HFFc6 (cell line): ENCODE measurements at regions not wholly inside any gene's neighbourhood (a gene's known extent, or its start where the extent isn't known, plus 50 kb on each side); places are given as distances from the start of the nearest gene placed in this dataset.

Source experiments
- DNase-seq: peaks from one replicate; pipeline ENCODE4 v3.0.0-alpha.2; 2018
- H3K27ac Mint-ChIP-seq: 2 replicates; pipeline ENCODE4 v1.8.0; 2020; ENCODE audit warnings: mild to moderate bottlenecking, mixed read lengths
- H3K27me3 Mint-ChIP-seq: 2 replicates; pipeline ENCODE4 v1.8.0; 2021; ENCODE audit warnings: mild to moderate bottlenecking, moderate library complexity, mixed read lengths; ENCODE audit not compliant: insufficient read depth
- H3K36me3 Mint-ChIP-seq: 2 replicates; pipeline ENCODE4 v1.8.0; 2021; ENCODE audit warnings: low read depth, mixed read lengths
- H3K4me1 Mint-ChIP-seq: 2 replicates; pipeline ENCODE4 v1.8.0; 2020; ENCODE audit warnings: low read depth, mixed read lengths
- H3K4me3 Mint-ChIP-seq: 2 replicates; pipeline ENCODE4 v1.8.0; 2020; ENCODE audit warnings: mild to moderate bottlenecking, moderate library complexity, mixed read lengths
- H3K9me3 Mint-ChIP-seq: 2 replicates; pipeline ENCODE4 v1.8.0; 2020; ENCODE audit warnings: mild to moderate bottlenecking, mixed read lengths
- TF ChIP-seq, protein P1 (sequence below): fragments of 200-600 bp; sonication (generic); IDR thresholded peaks from 2 replicates; pipeline ENCODE4 v1.5.0; 2021; ENCODE audit warnings: antibody characterized with exemption, mild to moderate bottlenecking

GRCh38 chr5:87787625-87788256 lies 375.0 kb upstream of the CCNH start:
- Mint-ChIP-seq H3K4me3 (no peak overlapping the region), H3K27me3 (peaks cover 6% of the 10 kb centered on the region; the same call in 1 of the 2 replicates), H3K9me3 (no peaks in the 10 kb centered on the region), H3K36me3 (no peaks in the 10 kb centered on the region), H3K4me1 (no peaks in the 10 kb centered on the region), H3K27ac (no peak overlapping the region)
- TF ChIP-seq, protein P1, sequence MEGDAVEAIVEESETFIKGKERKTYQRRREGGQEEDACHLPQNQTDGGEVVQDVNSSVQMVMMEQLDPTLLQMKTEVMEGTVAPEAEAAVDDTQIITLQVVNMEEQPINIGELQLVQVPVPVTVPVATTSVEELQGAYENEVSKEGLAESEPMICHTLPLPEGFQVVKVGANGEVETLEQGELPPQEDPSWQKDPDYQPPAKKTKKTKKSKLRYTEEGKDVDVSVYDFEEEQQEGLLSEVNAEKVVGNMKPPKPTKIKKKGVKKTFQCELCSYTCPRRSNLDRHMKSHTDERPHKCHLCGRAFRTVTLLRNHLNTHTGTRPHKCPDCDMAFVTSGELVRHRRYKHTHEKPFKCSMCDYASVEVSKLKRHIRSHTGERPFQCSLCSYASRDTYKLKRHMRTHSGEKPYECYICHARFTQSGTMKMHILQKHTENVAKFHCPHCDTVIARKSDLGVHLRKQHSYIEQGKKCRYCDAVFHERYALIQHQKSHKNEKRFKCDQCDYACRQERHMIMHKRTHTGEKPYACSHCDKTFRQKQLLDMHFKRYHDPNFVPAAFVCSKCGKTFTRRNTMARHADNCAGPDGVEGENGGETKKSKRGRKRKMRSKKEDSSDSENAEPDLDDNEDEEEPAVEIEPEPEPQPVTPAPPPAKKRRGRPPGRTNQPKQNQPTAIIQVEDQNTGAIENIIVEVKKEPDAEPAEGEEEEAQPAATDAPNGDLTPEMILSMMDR: no peak
- DNase-seq: no peak

DNA sequence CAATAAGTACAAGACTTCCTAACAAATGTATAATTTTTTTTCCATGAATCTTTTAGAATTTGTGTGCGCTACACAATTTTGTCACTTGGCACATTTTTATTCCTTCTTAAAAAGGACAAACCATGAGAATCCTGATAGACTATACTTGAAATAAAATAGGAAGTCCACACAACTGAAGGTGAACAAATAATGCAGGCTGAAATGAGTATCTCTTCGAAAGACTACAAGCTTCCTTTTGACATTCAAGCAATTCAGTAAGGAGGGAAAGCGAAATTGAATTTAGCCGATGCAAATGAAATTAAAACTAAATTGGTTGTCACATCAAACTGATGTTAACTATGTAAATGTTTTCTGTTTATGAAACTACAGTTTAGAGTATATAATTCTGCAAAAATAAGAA lies 374.4 kb upstream of the CCNH start:
- TF ChIP-seq, protein P1: no peak
- H3K4me1 Mint-ChIP-seq: no peaks in the 10 kb centered on the region
- H3K27ac Mint-ChIP-seq: no peak overlapping the region
- H3K27me3 Mint-ChIP-seq: peaks cover 6% of the 10 kb centered on the region; the same call in 1 of the 2 replicates
- no peak overlapping the region for H3K4me3 Mint-ChIP-seq
- H3K9me3 Mint-ChIP-seq: no peaks in the 10 kb centered on the region
- no peaks in the 10 kb centered on the region for H3K36me3 Mint-ChIP-seq
- no peak for DNase-seq

DNA sequence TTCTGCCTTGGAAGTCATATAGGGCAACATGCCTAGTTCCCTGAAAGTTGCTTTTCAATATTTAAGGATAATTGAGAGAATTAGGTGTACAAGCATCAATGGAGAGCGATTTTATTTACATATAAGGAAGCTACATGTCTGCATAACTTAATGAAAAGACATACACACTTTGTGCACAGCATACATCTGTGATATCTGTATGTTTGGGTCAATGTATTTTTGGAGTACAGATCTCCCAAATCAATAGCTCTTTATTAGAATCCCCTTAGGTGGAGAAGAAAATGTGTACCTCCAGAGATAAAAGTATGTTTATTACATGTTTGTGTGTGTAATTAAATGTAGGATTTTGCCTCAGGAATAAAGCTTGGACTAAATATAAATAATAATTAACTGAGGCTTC lies 373.7 kb upstream of the CCNH start:
- TF ChIP-seq, protein P1: no peak
- Mint-ChIP-seq H3K4me1 (no peaks in the 10 kb centered on the region), H3K36me3 (no peaks in the 10 kb centered on the region), H3K27ac (no peak overlapping the region), H3K27me3 (peaks cover 6% of the 10 kb centered on the region; the same call in 1 of the 2 replicates), H3K4me3 (no peak overlapping the region), H3K9me3 (no peaks in the 10 kb centered on the region)
- no peak for DNase-seq

- TF ChIP-seq, protein P1: no peak
- no peak overlapping the region for H3K27ac Mint-ChIP-seq
- H3K4me1 Mint-ChIP-seq: no peaks in the 10 kb centered on the region
- DNase-seq: no peak
- no peak overlapping the region for H3K4me3 Mint-ChIP-seq
- peaks cover 6% of the 10 kb centered on the region; the same call in 1 of the 2 replicates for H3K27me3 Mint-ChIP-seq
- H3K36me3 Mint-ChIP-seq: no peaks in the 10 kb centered on the region
- H3K9me3 Mint-ChIP-seq: no peaks in the 10 kb centered on the region
Observed at GRCh38 chr5:87785554-87786335, 373.0 kb upstream of the CCNH start.

DNA sequence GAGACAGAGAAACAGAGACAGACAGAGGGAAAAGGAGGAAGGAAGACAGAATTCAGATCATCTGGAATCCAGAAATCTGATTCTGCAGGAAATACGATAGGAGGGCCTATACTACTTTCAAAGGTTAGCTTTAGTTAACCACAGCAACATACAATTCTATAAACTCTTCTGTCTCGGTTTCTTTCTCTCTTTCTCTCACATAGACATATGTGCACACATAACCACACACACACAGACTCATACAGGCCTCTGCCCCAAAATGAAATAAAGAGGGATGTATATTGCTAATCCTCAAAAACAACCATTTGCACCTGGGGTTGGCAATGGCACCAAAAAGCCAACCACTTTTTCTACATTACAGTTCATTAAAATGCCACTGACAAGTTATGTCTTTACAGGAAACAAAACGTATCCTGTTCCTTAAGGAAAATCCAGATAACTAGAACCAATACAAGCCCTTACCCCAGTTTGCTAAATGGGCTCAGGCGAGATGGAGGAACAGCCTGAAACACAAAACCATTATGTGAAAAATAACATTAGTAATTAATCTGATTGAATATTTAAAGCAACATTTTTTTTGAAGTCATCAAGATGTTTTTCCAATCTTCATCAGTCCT lies 372.3 kb upstream of the CCNH start:
- no peak for DNase-seq
- H3K36me3 Mint-ChIP-seq: no peaks in the 10 kb centered on the region
- TF ChIP-seq, protein P1: no peak
- H3K27me3 Mint-ChIP-seq: peaks cover 6% of the 10 kb centered on the region; the same call in 1 of the 2 replicates
- no peaks in the 10 kb centered on the region for H3K4me1 Mint-ChIP-seq
- no peaks in the 10 kb centered on the region for H3K9me3 Mint-ChIP-seq
- no peak overlapping the region for H3K4me3 Mint-ChIP-seq
- H3K27ac Mint-ChIP-seq: no peak overlapping the region
